H1 (cell line): ENCODE measurements at regions not wholly inside any gene's neighbourhood (a gene's known extent, or its start where the extent isn't known, plus 50 kb on each side); places are given as distances from the start of the nearest gene placed in this dataset.

Source experiments
- CTCF ChIA-PET: fragments of 300-600 bp; sonication (Branson Sonifier 250); formaldehyde crosslinking; loops from one replicate; lab custom pipeline; 2021; ENCODE audit not compliant: partially characterized antibody; lab: Charles Lee
- POLR2A ChIA-PET: fragments of 300-600 bp; sonication (Branson Sonifier 250); formaldehyde crosslinking; loops from one replicate; lab custom pipeline; 2021; ENCODE audit warnings: inconsistent platforms; ENCODE audit not compliant: partially characterized antibody; lab: Charles Lee
- DNase-seq, 2 experiments: peaks; one replicate each; pipeline versions ENCODE4 v3.0.0 to v3.0.0-alpha.2; 2010 to 2022; ENCODE audit warnings: low spot score in 2 of 2, low read depth in 1 of 2, mixed read lengths in 1 of 2
- FAIRE-seq: peaks from 2 replicates; lab custom pipeline; 2011; peaks lifted over from hg19 to GRCh38; lab: Jason Lieb, UNC
- H2AFZ ChIP-seq: 2 replicates; pipeline ENCODE4 v1.8.1; 2012; ENCODE audit warnings: low read length, inconsistent platforms
- H2AK5ac ChIP-seq: 2 replicates; pipeline ENCODE4 v1.6.1; 2013; ENCODE audit warnings: low read depth, low read length
- H2BK120ac ChIP-seq: replicated peaks from 2 replicates; pipeline ENCODE3; 2013; ENCODE audit warnings: low read depth, low read length, inconsistent platforms
- H2BK12ac ChIP-seq: 2 replicates; pipeline ENCODE4 v1.6.1; 2013; ENCODE audit warnings: low read depth, low read length
- H2BK15ac ChIP-seq: 2 replicates; pipeline ENCODE4 v1.6.1; 2013; ENCODE audit warnings: low read length
- H2BK20ac ChIP-seq: 2 replicates; pipeline ENCODE4 v1.6.1; 2013; ENCODE audit warnings: low read length
- H2BK5ac ChIP-seq: 2 replicates; pipeline ENCODE4 v1.6.1; 2013; ENCODE audit warnings: low read depth, low read length
- H3K14ac ChIP-seq: 2 replicates; pipeline ENCODE4 v1.6.1; 2013; ENCODE audit warnings: inconsistent platforms; ENCODE audit not compliant: insufficient read length
- H3K18ac ChIP-seq: 2 replicates; pipeline ENCODE4 v1.6.1; 2013; ENCODE audit warnings: low read length; ENCODE audit errors: extremely low read depth
- H3K23ac ChIP-seq: 2 replicates; pipeline ENCODE4 v1.6.1; 2013; ENCODE audit warnings: inconsistent platforms; ENCODE audit not compliant: insufficient read length
- H3K23me2 ChIP-seq: 2 replicates; pipeline ENCODE4 v1.6.1; 2013; ENCODE audit warnings: low read depth, low read length
- H3K27ac ChIP-seq: 2 replicates; pipeline ENCODE4 v1.6.1; 2011; ENCODE audit warnings: low read depth, low read length, inconsistent platforms
- H3K27me3 ChIP-seq, 4 experiments: replicated peaks in 1 of 4; 1 replicate in 1 of 4; 2 replicates in 3 of 4; pipeline versions ENCODE4 v1.6.1 to v1.8.1; 2011 to 2013; ENCODE audit warnings: low read length in 3 of 4, mild to moderate bottlenecking in 3 of 4, inconsistent platforms in 2 of 4, mixed read lengths in 2 of 4, moderate library complexity in 1 of 4; ENCODE audit not compliant: control insufficient read depth in 3 of 4, insufficient read depth in 3 of 4; ENCODE audit errors: extremely low read depth in 1 of 4
- H3K36me3 ChIP-seq, 4 experiments: 2 replicates each; pipeline versions ENCODE4 v1.6.1 to v1.8.1; 2011 to 2013; ENCODE audit warnings: mild to moderate bottlenecking in 4 of 4, low read length in 3 of 4, moderate library complexity in 2 of 4, control low read depth in 1 of 4, inconsistent platforms in 1 of 4; ENCODE audit not compliant: insufficient read depth in 4 of 4, control insufficient read depth in 2 of 4
- H3K4ac ChIP-seq: replicated peaks from 2 replicates; pipeline ENCODE3; 2013; ENCODE audit warnings: low read length, low read depth, mixed read lengths, inconsistent platforms; ENCODE audit not compliant: insufficient read length
- H3K4me1 ChIP-seq, 4 experiments: replicated peaks in 1 of 4; 1 replicate in 1 of 4; 2 replicates in 3 of 4; pipeline versions ENCODE4 v1.6.1 to v1.8.1; 2011 to 2013; ENCODE audit warnings: low read length in 3 of 4, inconsistent platforms in 2 of 4, mixed read lengths in 1 of 4; ENCODE audit not compliant: insufficient read depth in 4 of 4, control insufficient read depth in 3 of 4
- H3K4me2 ChIP-seq, 2 experiments: 2 replicates each; pipeline versions ENCODE4 v1.6.1 to v1.8.1; 2011 to 2013; ENCODE audit warnings: low read depth in 2 of 2, low read length in 2 of 2, control low read depth in 1 of 2, inconsistent platforms in 1 of 2, mild to moderate bottlenecking in 1 of 2; ENCODE audit not compliant: insufficient read depth in 1 of 2
- H3K4me3 ChIP-seq, 4 experiments: fragments of 200-600, 300-600 bp in 1 of 4; sonication (generic), shearing (Covaris generic), sonication (Bioruptor Twin) in 1 of 4; 2 replicates each; pipeline versions ENCODE4 v1.5.1 to v1.8.1; 2011 to 2016; ENCODE audit warnings: low read length in 4 of 4, low read depth in 3 of 4, control low read depth in 2 of 4, inconsistent platforms in 2 of 4, mild to moderate bottlenecking in 2 of 4, mixed read lengths in 1 of 4, moderate library complexity in 1 of 4; ENCODE audit not compliant: insufficient read depth in 2 of 4; ENCODE audit errors: extremely low read depth in 1 of 4
- H3K56ac ChIP-seq: replicated peaks from 2 replicates; pipeline ENCODE3; 2013; ENCODE audit warnings: low read depth, mild to moderate bottlenecking, mixed read lengths, low read length, inconsistent platforms; ENCODE audit not compliant: insufficient read length
- H3K79me1 ChIP-seq: 2 replicates; pipeline ENCODE4 v1.6.1; 2013; ENCODE audit warnings: low read depth, low read length, control low read depth
- H3K79me2 ChIP-seq, 2 experiments: 2 replicates each; pipeline versions ENCODE4 v1.6.1 to v1.8.1; 2012 to 2013; ENCODE audit warnings: low read length in 2 of 2, mild to moderate bottlenecking in 2 of 2, inconsistent platforms in 1 of 2; ENCODE audit not compliant: insufficient read depth in 2 of 2, control insufficient read depth in 1 of 2
- H3K9ac ChIP-seq, 4 experiments: replicated peaks in 1 of 4; 1 replicate in 1 of 4; 2 replicates in 3 of 4; pipeline versions ENCODE4 v1.6.1 to v1.8.1; 2011 to 2013; ENCODE audit warnings: low read depth in 3 of 4, low read length in 3 of 4, control low read depth in 2 of 4, mild to moderate bottlenecking in 2 of 4, moderate library complexity in 2 of 4, inconsistent platforms in 1 of 4; ENCODE audit errors: extremely low read depth in 1 of 4
- H3K9me3 ChIP-seq, 2 experiments: 2 replicates each; pipeline versions ENCODE4 v1.6.1 to v1.8.1; 2012 to 2013; ENCODE audit warnings: mild to moderate bottlenecking in 2 of 2, moderate library complexity in 2 of 2, control low read depth in 1 of 2, inconsistent platforms in 1 of 2, low read depth in 1 of 2, low read length in 1 of 2, mixed read lengths in 1 of 2; ENCODE audit not compliant: insufficient read depth in 2 of 2
- H4K20me1 ChIP-seq, 2 experiments: replicated peaks in 1 of 2; 2 replicates each; pipeline versions ENCODE3 to v1.8.1; 2011 to 2013; ENCODE audit warnings: inconsistent platforms in 2 of 2, low read length in 2 of 2, mild to moderate bottlenecking in 1 of 2; ENCODE audit not compliant: insufficient read depth in 2 of 2, control insufficient read depth in 1 of 2
- H4K5ac ChIP-seq: 2 replicates; pipeline ENCODE4 v1.6.1; 2013; ENCODE audit warnings: low read length, low read depth, mixed read lengths, inconsistent platforms; ENCODE audit not compliant: insufficient read length
- H4K8ac ChIP-seq: 2 replicates; pipeline ENCODE4 v1.8.0; 2013; ENCODE audit warnings: mild to moderate bottlenecking, moderate library complexity, low read length, inconsistent platforms; ENCODE audit not compliant: insufficient read depth; ENCODE audit errors: extremely low read depth
- H4K91ac ChIP-seq: replicated peaks from 2 replicates; pipeline ENCODE3; 2013; ENCODE audit warnings: low read length, mixed read lengths, inconsistent platforms; ENCODE audit not compliant: insufficient read length
- JUND ChIP-seq: IDR thresholded peaks from 2 replicates; pipeline ENCODE4 v1.6.1; 2011; ENCODE audit warnings: mild to moderate bottlenecking, improper control_type of control experiment, low read length
- TEAD4 ChIP-seq: IDR thresholded peaks from 2 replicates; pipeline ENCODE4 v1.6.1; 2012; ENCODE audit warnings: low read depth, low read length, inconsistent platforms, mixed read lengths
- WGBS, 2 experiments: shearing (Covaris generic) in 1 of 2; methylation state at CpG; one replicate each; pipeline versions ENCODE4 v1.1.6 to v1.1.7; 2013 to 2015; ENCODE audit warnings: low lambda C conversion rate in 2 of 2, mixed read lengths in 2 of 2, inconsistent platforms in 1 of 2, low coverage in 1 of 2, missing lambda C conversion rate in 1 of 2; ENCODE audit not compliant: insufficient replicate concordance in 2 of 2, insufficient coverage in 1 of 2, insufficient read length in 1 of 2; ENCODE audit errors: extremely low coverage in 1 of 2, missing lambda C conversion rate in 1 of 2; 5-methylcytosine and 5-hydroxymethylcytosine counted together

GRCh38 chr7:84548366-84549365 is 354.1 kb upstream of the SEMA3A start:
- Histone ChIP-seq H2BK15ac (no peak overlapping the region), H3K4me3 (no peak overlapping the region), H3K9me3 (no peaks in the 10 kb centered on the region), H3K23ac (no peak overlapping the region), H4K5ac (no peak overlapping the region), H3K9ac (no peak overlapping the region), H2AFZ (no peak overlapping the region), H3K4me2 (no peak overlapping the region), H3K36me3 (no peaks in the 10 kb centered on the region), H3K18ac (no peak overlapping the region), H3K79me2 (no peaks in the 10 kb centered on the region), H2BK5ac (no peak overlapping the region), H3K14ac (no peak overlapping the region), H3K23me2 (no peaks in the 10 kb centered on the region), H4K91ac (no peak overlapping the region), H2BK120ac (no peak overlapping the region), H3K27me3 (no peaks in the 10 kb centered on the region), H4K8ac (no peak overlapping the region), H2BK12ac (no peak overlapping the region), H3K27ac (no peak overlapping the region), H3K4me1 (no peaks in the 10 kb centered on the region; a peak in 2 of 7 replicates), H4K20me1 (no peaks in the 10 kb centered on the region), H2AK5ac (no peak overlapping the region), H3K4ac (no peak overlapping the region), H2BK20ac (no peak overlapping the region), H3K79me1 (no peaks in the 10 kb centered on the region), H3K56ac (no peak overlapping the region)
- DNase-seq = no peak
- POLR2A ChIA-PET = no interaction called here
- no peak for FAIRE-seq
- 42% methylated on average over 5 of the region's 5 CpGs; no CpG with 5 or more reads in 1 of the 2 experiments for WGBS, 2 experiments
- CTCF ChIA-PET = interaction anchor here (0.7 kb wide), 1 partner anchor 41 kb away, joined by 4 read pairs; no protein-coding TSS in a partner anchor
- no peak for TF ChIP-seq JUND
- TF ChIP-seq TEAD4 = peak; percentile 74
